ENCODE measurements at regions not wholly inside any gene's neighbourhood (a gene's known extent, or its start where the extent isn't known, plus 50 kb on each side); places are given as distances from the start of the nearest gene placed in this dataset.
A peak's percentile ranks its signal among the peaks of the same experiment; 100 is the strongest.

DNA sequence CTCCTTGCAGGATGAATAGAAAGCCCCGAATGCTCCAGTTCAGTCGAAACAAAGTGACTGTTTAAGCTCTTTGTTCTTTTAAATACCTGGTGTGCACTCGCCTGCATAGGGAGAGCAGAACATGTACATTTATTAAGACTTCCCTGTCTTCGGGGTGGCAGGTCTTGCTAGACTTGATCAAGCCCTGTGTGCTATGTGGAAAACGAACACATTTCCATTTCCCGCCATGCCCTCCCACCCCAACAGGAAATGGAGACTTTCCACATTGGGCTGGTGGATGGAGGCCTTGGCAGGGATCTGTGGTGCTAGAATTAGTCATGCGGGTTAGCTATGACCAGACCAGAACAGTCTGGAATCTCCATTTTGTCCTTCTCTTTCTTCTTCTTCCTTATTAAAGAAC lies 321.0 kb upstream of the THSD7B start:
- Histone ChIP-seq H3K27ac (ENCODE audit: low read depth, low read length) (no peak overlapping the region), H3K9me3 (ENCODE audit: control insufficient read depth in 1 of 2, low read length in 2 of 2) (no peaks in the 10 kb centered on the region), H3K27me3 (ENCODE audit: control insufficient read depth in 1 of 2, insufficient read depth in 2 of 2, low read length in 2 of 2) (no peaks in the 10 kb centered on the region)

DNA sequence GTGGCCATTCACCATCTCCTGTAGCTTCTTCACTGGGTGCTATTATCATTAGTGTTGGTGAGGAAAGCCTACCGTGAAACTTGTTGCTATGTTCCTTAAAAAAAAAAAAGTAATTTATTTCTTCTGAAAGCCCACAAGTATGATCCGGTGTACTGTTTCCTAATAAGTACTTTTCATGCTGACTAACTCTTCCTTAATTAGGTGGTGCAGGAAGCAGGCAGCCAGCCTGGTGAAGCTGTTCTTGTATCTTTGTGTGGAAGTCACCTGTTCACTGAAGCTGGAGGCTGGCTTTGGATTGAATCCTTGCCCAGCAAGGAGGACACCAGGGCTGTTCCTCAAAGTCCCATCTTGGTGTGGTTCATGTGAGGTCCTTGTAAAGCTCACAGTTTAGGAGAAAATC lies 321.7 kb upstream of the THSD7B start:
- Histone ChIP-seq H3K9ac (ENCODE audit: low read depth in 1 of 2, low read length in 2 of 2) (no peak overlapping the region), H3K4me1 (ENCODE audit: control insufficient read depth in 1 of 2, insufficient read depth in 2 of 2, low read length in 2 of 2) (no peaks in the 10 kb centered on the region), H3K4me3 (ENCODE audit: low read depth in 1 of 2, low read length in 2 of 2) (no peak overlapping the region), H3K27me3 (ENCODE audit: control insufficient read depth in 1 of 2, insufficient read depth in 2 of 2, low read length in 2 of 2) (no peaks in the 10 kb centered on the region), H3K27ac (ENCODE audit: low read depth, low read length) (no peak overlapping the region), H3K36me3 (ENCODE audit: control insufficient read depth in 1 of 2, insufficient read depth in 2 of 2, low read length in 2 of 2) (no peaks in the 10 kb centered on the region), H3K9me3 (ENCODE audit: control insufficient read depth in 1 of 2, low read length in 2 of 2) (no peaks in the 10 kb centered on the region)

More for the DNA sequence above, 321.0 kb upstream of the THSD7B start:
- Histone ChIP-seq H3K9ac (ENCODE audit: low read depth in 1 of 2, low read length in 2 of 2) (no peak overlapping the region), H3K4me1 (ENCODE audit: control insufficient read depth in 1 of 2, insufficient read depth in 2 of 2, low read length in 2 of 2) (no peaks in the 10 kb centered on the region), H3K36me3 (ENCODE audit: control insufficient read depth in 1 of 2, insufficient read depth in 2 of 2, low read length in 2 of 2) (no peaks in the 10 kb centered on the region), H3K4me3 (ENCODE audit: low read depth in 1 of 2, low read length in 2 of 2) (no peak overlapping the region)

DNA sequence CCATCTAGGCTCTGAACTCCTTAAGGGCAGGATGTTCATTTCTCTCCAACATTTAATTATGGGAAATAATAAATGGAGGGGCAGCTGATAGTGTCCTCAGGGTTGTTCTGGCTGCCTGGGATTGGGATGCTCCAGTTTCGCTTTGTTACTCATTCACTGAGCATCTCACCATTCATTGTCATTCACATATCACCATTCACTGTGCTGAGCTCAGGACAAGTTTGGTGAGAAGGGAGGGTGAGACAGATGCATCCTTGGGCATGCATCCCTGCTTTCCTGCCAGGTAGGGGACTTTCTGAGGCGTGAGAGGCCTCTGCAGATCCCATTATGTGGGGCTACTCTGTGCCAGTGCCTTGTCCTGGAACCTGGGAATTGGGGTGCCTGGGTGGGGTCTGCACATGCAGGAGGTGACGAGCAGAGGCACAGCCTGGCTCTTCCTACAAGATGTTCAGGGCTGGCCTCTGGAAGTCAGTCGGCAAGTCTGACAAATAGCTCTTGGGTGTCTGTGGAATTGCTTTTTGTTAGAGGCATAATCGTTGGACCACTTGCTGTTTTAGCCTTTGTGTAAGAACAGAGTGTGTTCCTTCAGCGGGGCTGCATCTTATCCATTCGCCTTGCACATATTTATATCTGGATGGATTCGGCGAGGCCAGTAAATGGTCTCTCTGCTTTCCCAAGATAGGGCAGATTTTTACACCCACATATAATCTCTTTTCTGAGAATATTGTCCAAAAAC lies 323.2 kb upstream of the THSD7B start:
- Histone ChIP-seq H3K9me3 (ENCODE audit: control insufficient read depth in 1 of 2, low read length in 2 of 2) (no peaks in the 10 kb centered on the region), H3K27ac (ENCODE audit: low read depth, low read length) (no peak overlapping the region), H3K4me3 (ENCODE audit: low read depth in 1 of 2, low read length in 2 of 2) (no peak overlapping the region), H3K27me3 (ENCODE audit: control insufficient read depth in 1 of 2, insufficient read depth in 2 of 2, low read length in 2 of 2) (no peaks in the 10 kb centered on the region), H3K4me1 (ENCODE audit: control insufficient read depth in 1 of 2, insufficient read depth in 2 of 2, low read length in 2 of 2) (no peaks in the 10 kb centered on the region), H3K36me3 (ENCODE audit: control insufficient read depth in 1 of 2, insufficient read depth in 2 of 2, low read length in 2 of 2) (no peaks in the 10 kb centered on the region), H3K9ac (ENCODE audit: low read depth in 1 of 2, low read length in 2 of 2) (no peak overlapping the region)

DNA sequence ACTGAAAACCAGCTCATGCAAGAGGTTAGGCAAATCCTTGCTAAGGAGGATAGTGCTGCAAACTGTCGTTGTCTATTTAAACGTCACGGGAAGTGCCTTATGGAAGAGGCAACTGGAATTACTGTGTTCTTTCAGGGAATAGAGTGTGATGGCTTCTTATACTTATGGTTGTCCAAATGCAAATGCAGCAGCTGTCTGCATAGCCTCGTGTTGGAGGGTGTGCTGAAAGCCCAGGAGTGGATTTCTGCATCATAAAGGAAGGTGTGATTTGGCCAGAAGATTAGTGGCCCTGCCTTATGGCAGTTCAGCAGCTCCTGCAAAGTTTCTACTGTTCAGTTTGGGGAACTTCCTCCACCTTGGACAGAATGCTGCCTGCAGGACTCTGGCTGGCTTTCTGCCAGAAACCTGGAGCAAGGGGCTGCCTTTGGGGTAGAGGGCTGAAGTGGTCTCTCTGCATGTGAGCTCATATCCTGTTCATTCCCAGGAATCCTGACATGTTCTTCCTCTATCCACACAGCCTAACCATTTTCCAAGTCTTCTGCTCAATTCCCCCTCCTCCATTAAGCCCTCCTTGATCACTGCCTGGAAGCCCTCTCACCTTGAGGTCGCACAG lies 321.2 kb upstream of the CXCR4 start:
- Histone ChIP-seq H3K4me3 (ENCODE audit: low read depth in 1 of 2, low read length in 2 of 2) (no peak overlapping the region), H3K4me1 (ENCODE audit: control insufficient read depth in 1 of 2, insufficient read depth in 2 of 2, low read length in 2 of 2) (no peaks in the 10 kb centered on the region), H3K27me3 (ENCODE audit: control insufficient read depth in 1 of 2, insufficient read depth in 2 of 2, low read length in 2 of 2) (no peaks in the 10 kb centered on the region), H3K9me3 (ENCODE audit: control insufficient read depth in 1 of 2, low read length in 2 of 2) (no peaks in the 10 kb centered on the region), H3K9ac (ENCODE audit: low read depth in 1 of 2, low read length in 2 of 2) (no peak overlapping the region), H3K27ac (ENCODE audit: low read depth, low read length) (no peak overlapping the region), H3K36me3 (ENCODE audit: control insufficient read depth in 1 of 2, insufficient read depth in 2 of 2, low read length in 2 of 2) (no peaks in the 10 kb centered on the region)

DNA sequence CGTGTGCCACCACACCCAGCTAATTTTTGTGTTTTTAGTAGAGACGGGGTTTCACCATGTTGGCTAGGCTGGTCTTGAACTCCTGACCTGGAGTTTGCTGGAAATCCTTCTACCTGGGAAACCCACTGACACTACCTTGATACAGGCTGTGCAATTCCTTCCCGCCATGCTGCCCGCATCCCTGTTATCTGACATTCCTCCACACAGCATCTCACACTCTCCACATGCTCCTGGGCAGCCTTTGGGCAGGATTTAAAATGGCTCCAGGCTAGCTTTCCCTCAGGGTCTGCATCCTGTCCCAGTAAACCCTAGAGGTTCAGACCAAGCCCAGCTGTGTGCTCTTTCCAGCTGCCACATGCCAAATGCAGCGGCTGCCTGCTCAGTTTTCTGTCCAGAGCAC lies 319.5 kb upstream of the CXCR4 start:
- H3K4me1 ChIP-seq (ENCODE audit: control insufficient read depth in 1 of 2, insufficient read depth in 2 of 2, low read length in 2 of 2): no peaks in the 10 kb centered on the region
- H3K4me3 ChIP-seq (ENCODE audit: low read depth in 1 of 2, low read length in 2 of 2): no peak overlapping the region

DNA sequence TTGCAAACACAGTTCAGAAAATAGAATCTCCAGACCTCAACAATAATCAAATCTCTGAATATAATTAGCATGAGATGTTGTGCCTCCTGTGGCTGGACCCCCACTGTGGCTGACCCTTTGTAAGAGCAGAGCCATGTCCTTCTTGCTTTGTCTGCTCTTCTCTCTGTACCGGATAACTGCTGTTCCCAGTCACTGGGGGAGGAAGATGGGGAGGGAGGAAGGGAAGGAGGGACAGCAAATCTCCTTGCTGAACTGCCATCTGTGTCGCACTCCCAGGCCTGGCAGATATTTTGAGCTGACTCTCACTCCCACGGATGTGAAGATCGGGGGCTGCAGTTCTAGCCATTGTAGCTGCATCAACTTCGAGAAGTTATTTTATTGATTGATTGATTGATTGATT lies 319.0 kb upstream of the CXCR4 start:
- Histone ChIP-seq H3K36me3 (ENCODE audit: control insufficient read depth in 1 of 2, insufficient read depth in 2 of 2, low read length in 2 of 2) (no peaks in the 10 kb centered on the region), H3K4me3 (ENCODE audit: low read depth in 1 of 2, low read length in 2 of 2) (no peak overlapping the region), H3K4me1 (ENCODE audit: control insufficient read depth in 1 of 2, insufficient read depth in 2 of 2, low read length in 2 of 2) (no peaks in the 10 kb centered on the region), H3K9me3 (ENCODE audit: control insufficient read depth in 1 of 2, low read length in 2 of 2) (no peaks in the 10 kb centered on the region), H3K27me3 (ENCODE audit: control insufficient read depth in 1 of 2, insufficient read depth in 2 of 2, low read length in 2 of 2) (no peaks in the 10 kb centered on the region), H3K9ac (ENCODE audit: low read depth in 1 of 2, low read length in 2 of 2) (no peak overlapping the region), H3K27ac (ENCODE audit: low read depth, low read length) (no peak overlapping the region)

More for the DNA sequence above, 319.5 kb upstream of the CXCR4 start:
- Histone ChIP-seq H3K9me3 (ENCODE audit: control insufficient read depth in 1 of 2, low read length in 2 of 2) (no peaks in the 10 kb centered on the region), H3K27me3 (ENCODE audit: control insufficient read depth in 1 of 2, insufficient read depth in 2 of 2, low read length in 2 of 2) (no peaks in the 10 kb centered on the region), H3K36me3 (ENCODE audit: control insufficient read depth in 1 of 2, insufficient read depth in 2 of 2, low read length in 2 of 2) (no peaks in the 10 kb centered on the region), H3K27ac (ENCODE audit: low read depth, low read length) (no peak overlapping the region), H3K9ac (ENCODE audit: low read depth in 1 of 2, low read length in 2 of 2) (no peak overlapping the region)

DNA sequence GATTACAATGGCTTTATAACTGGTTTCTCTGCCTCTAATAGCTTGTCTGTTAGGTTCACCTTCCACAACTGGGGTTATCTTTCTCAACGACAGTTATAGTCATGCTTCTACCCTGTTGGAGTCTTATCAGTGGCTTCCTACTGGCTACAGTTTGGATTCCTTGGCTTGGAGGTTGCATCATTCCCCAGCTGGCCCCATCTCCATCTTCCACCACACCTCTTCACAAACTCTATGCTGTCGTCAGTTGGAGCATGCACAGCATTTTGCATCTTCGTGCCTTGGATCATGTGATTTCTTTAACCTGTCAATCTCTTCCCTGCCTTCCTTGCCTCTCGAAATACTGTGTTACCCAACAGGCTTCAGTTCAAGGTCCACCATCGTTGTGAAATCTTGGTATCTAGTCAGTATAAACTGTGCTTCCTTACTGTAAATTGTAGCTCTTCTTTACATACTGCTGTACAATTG lies 316.3 kb upstream of the CXCR4 start:
- Histone ChIP-seq H3K27me3 (ENCODE audit: control insufficient read depth in 1 of 2, insufficient read depth in 2 of 2, low read length in 2 of 2) (no peaks in the 10 kb centered on the region), H3K4me3 (ENCODE audit: low read depth in 1 of 2, low read length in 2 of 2) (no peak overlapping the region), H3K4me1 (ENCODE audit: control insufficient read depth in 1 of 2, insufficient read depth in 2 of 2, low read length in 2 of 2) (no peaks in the 10 kb centered on the region), H3K9ac (ENCODE audit: low read depth in 1 of 2, low read length in 2 of 2) (no peak overlapping the region), H3K9me3 (ENCODE audit: control insufficient read depth in 1 of 2, low read length in 2 of 2) (no peaks in the 10 kb centered on the region), H3K27ac (ENCODE audit: low read depth, low read length) (no peak overlapping the region), H3K36me3 (ENCODE audit: control insufficient read depth in 1 of 2, insufficient read depth in 2 of 2, low read length in 2 of 2) (no peaks in the 10 kb centered on the region)

DNA sequence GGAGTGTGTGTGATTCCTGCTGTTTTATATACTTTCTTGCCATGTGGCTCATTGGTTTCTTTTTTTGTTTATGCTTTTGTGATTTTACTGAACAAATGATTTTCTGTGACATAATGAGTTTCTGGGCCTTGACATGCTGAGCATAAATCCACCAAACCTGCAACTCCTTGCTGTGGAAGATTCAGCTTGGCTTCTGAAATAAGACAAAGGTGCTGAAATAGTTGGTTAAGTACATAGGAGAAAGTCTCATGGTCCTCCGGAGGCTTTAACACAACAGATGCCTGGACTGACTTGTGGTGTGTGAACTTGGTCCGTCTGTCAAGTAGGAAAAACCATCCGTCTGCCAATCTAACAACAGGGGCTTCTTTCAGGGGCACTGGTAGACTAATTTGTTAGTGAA lies 315.3 kb upstream of the CXCR4 start:
- H3K27ac ChIP-seq (ENCODE audit: low read depth, low read length): no peak overlapping the region
- no peaks in the 10 kb centered on the region for H3K9me3 ChIP-seq (ENCODE audit: control insufficient read depth in 1 of 2, low read length in 2 of 2)
- no peaks in the 10 kb centered on the region for H3K27me3 ChIP-seq (ENCODE audit: control insufficient read depth in 1 of 2, insufficient read depth in 2 of 2, low read length in 2 of 2)
- no peak overlapping the region for H3K4me3 ChIP-seq (ENCODE audit: low read depth in 1 of 2, low read length in 2 of 2)
- H3K9ac ChIP-seq (ENCODE audit: low read depth in 1 of 2, low read length in 2 of 2): no peak overlapping the region
- H3K4me1 ChIP-seq (ENCODE audit: control insufficient read depth in 1 of 2, insufficient read depth in 2 of 2, low read length in 2 of 2): no peaks in the 10 kb centered on the region
- no peaks in the 10 kb centered on the region for H3K36me3 ChIP-seq (ENCODE audit: control insufficient read depth in 1 of 2, insufficient read depth in 2 of 2, low read length in 2 of 2)

DNA sequence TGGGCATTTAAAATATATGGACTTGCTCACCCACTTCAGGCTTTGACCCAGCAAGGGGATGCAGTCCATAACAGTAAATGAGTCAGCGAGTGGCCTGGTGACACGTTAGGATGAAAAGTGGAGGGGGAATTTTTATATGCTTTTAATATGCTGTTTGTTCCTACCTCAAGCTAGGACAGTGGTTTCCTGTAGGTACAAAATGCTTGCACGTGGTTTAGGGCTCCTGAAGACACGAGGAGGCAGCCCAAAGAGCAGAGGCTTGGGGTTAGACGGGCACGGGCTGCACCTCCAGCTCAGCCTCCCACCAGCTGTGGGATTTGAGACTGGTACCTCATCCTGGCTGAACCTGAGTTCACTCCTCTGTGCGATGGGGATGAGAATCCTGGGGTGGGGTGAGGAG lies 306.2 kb upstream of the CXCR4 start:
- H3K4me3 ChIP-seq (ENCODE audit: low read depth in 1 of 2, low read length in 2 of 2): no peak overlapping the region
- H3K9me3 ChIP-seq (ENCODE audit: control insufficient read depth in 1 of 2, low read length in 2 of 2): no peaks in the 10 kb centered on the region
- H3K4me1 ChIP-seq (ENCODE audit: control insufficient read depth in 1 of 2, insufficient read depth in 2 of 2, low read length in 2 of 2): peaks cover 0 to 6% of the 10 kb centered on the region in 2 donors
- H3K27me3 ChIP-seq (ENCODE audit: control insufficient read depth in 1 of 2, insufficient read depth in 2 of 2, low read length in 2 of 2): peaks cover 9 to 10% of the 10 kb centered on the region in 2 donors
- no peak overlapping the region for H3K27ac ChIP-seq (ENCODE audit: low read depth, low read length)
- no peaks in the 10 kb centered on the region for H3K36me3 ChIP-seq (ENCODE audit: control insufficient read depth in 1 of 2, insufficient read depth in 2 of 2, low read length in 2 of 2)
- H3K9ac ChIP-seq (ENCODE audit: low read depth in 1 of 2, low read length in 2 of 2): no peak overlapping the region

DNA sequence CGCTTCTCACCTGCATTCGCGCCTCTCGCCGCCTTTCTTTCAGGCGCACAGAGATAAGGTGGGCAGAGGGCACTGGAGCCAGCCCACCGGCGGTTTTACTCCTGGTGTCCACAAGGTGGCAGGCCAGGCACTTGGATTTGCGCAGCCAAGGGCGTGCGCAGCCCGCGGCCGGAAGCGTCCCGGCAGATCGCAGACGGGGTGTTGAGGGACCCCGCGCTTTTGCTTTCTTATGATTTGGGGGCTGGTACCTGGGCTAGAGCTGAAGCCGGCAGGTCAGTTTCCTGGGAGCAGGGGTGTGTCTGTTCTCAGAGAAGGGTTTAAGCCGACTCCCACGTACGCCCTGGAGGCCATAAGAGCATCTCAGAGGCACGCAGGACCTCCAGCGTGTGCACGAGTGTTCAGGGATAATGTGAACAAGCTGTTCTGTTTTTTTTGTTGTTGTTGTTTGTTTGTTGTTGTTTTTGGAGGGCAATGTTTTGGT lies 305.6 kb upstream of the CXCR4 start:
- no peak overlapping the region for H3K27ac ChIP-seq (ENCODE audit: low read depth, low read length)
- H3K4me3 ChIP-seq (ENCODE audit: low read depth in 1 of 2, low read length in 2 of 2): peak overlapping the region; percentile 53 to 70
- no peaks in the 10 kb centered on the region for H3K36me3 ChIP-seq (ENCODE audit: control insufficient read depth in 1 of 2, insufficient read depth in 2 of 2, low read length in 2 of 2)
- peak overlapping the region in 1 of 2 donors; percentile 25 for H3K9ac ChIP-seq (ENCODE audit: low read depth in 1 of 2, low read length in 2 of 2)
- H3K4me1 ChIP-seq (ENCODE audit: control insufficient read depth in 1 of 2, insufficient read depth in 2 of 2, low read length in 2 of 2): peaks cover 0 to 6% of the 10 kb centered on the region in 2 donors
- no peaks in the 10 kb centered on the region for H3K9me3 ChIP-seq (ENCODE audit: control insufficient read depth in 1 of 2, low read length in 2 of 2)
- peaks cover 9 to 10% of the 10 kb centered on the region in 2 donors for H3K27me3 ChIP-seq (ENCODE audit: control insufficient read depth in 1 of 2, insufficient read depth in 2 of 2, low read length in 2 of 2)
